HG03521 (cell line): ENCODE measurements at regions not wholly inside any gene's neighbourhood (a gene's known extent, or its start where the extent isn't known, plus 50 kb on each side); places are given as distances from the start of the nearest gene placed in this dataset.
A peak's percentile ranks its signal among the peaks of the same experiment; 100 is the strongest.

ENCODE experiments used
- ATAC-seq: cut with Tn5 transposase; IDR thresholded peaks from one replicate; pipeline ENCODE4 v1.9.1; 2021; ENCODE audit warnings: mild to moderate bottlenecking, moderate library complexity; ENCODE audit not compliant: unreplicated experiment

DNA sequence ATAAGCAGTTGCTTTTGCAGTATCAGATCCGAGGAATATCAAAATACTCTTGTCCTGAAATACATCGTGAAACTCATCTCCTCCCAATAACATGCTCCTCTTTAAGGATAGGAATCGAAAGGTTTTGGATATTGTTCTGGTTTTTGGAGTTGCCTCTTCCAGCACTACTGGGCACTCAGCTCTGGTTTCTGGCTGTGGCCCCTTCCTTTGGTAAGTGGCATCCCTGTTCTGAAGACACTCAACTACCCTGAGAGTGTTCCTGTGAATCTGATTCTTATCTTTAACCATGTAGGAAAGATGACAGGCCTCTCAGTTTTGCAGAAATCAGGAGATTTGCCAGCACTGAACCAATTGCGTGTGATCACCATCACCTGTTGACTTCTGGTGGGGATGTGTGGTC, 327.5 kb upstream of the TBL1XR1 start:
- no peak for ATAC-seq

DNA sequence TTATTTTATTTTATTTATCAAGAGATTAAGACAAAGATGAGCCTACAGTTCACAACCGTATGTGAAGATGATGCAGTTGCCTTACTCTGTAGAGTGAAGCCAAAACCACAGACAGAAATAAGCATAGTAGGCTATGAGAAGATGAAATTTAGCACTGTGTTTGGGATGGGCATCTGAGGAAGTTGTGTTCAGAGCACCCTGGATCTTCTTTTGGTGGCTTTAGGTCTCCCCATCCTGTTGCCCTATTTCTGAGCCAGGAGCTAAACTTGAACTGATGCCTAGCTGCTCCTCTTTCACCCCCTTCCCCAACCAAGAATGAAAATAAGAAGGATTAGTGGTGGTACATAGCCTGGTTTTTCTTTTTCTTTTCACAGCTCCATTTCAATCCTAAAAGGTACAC, 328.1 kb upstream of the TBL1XR1 start:
- no peak for ATAC-seq

- ATAC-seq = no peak
These were observed 328.9 kb upstream of the TBL1XR1 start for GRCh38 chr3:177525987-177526712.

DNA sequence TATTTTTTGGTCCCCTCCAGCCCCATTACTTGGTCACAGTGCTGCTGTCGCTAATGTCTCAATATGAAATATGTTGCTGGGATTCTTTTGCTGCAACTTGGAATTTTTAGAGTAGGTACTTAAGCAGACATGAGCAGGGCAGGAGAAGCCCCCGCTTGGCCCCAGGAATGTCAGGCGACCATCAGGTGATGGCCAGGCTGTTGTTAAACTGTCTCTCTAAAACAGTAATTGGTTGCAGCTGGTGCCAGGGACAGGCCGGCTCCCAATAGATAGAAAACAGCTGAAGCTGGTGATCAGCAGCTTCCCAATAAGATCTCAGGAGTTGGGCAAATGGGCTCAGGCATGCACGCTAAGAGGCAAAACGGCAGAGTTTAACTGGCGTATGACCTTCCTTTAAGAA, 329.9 kb upstream of the TBL1XR1 start:
- no peak for ATAC-seq

DNA sequence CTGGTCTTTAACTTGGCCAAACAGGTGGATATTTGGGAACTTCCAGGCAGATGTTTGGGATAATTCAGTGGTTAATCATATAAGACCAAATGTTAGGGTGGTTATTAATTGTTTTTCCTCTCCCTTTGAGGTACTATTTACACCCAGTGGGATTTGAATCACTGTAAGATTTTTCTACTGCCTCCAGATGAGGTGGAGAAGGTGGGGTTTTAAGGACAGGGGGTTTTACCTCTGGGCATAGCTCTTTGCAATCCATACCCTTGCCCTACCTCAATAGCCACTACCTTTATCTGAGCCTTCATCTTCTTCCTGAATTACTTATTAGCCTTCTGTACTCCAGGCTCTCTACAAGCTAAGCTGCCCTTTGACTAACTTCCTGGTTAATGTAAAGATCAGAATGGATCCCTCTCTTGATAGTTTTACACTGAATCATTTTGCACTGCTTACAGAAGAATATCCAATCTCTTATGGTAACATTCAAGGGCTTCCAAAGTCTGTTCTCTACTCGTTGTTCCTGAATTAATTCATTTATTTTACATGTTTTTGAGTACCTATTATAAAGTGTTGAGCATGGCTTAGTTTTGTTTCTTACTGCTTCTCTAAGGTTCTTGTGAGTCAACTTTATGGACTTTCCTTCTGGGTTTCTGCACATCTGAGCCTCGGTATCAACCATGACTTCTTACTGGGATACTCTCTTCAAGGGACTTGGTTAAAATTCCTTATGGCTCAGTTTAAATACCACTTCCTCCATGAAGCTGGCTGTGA, 331.2 kb upstream of the TBL1XR1 start:
- ATAC-seq = no peak

DNA sequence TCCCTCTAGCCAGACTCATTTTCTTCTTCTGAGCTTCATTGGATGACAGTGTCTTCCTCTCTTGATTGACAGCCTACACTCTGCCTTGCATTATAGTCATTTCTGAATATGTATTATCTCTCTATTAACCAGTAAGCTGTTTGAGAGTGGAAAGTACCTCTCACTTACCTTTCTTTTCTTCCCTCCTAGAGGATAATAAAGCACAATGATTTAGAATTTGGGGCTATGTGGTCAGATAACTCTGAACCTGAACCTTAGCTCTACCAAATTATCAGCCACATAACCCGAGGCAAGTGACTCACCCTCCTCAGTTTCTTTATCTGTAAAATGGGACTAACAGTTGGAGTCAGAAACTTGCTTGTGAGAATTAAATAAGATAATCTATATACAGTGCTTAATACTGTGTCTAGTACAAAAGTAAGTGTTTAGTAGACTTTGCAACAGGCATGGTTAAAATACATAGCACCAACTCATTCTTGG, 331.8 kb upstream of the TBL1XR1 start:
- no peak for ATAC-seq

DNA sequence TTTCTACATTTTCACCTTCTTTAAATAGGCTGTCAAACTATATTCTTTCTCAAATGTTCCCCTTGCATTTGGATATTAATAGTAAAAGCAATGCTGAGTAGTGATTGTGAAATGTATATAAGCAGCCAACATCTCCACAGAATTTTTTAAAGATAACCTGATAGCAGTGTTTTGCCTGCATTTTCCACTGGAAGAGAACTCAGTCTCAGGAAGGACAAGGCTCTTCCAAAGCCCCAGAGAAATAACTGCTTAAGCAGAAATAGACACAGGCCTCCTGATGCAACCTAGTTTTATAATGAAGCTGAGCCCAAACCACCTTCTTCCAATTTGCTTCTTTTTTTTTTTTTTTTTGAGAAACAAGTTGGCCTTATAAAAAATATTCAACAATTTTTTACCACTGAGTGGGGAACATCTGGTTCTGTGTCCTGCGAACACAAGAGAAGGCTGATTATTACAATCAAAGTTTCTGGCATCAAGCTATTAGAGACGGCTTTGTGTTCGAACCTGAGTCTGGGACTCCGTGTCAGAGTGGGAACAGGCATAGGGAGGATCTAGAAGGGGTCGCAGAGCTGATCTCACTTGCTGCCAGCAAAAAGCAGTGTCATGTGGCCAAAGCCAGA, 332.5 kb upstream of the TBL1XR1 start:
- no peak for ATAC-seq

DNA sequence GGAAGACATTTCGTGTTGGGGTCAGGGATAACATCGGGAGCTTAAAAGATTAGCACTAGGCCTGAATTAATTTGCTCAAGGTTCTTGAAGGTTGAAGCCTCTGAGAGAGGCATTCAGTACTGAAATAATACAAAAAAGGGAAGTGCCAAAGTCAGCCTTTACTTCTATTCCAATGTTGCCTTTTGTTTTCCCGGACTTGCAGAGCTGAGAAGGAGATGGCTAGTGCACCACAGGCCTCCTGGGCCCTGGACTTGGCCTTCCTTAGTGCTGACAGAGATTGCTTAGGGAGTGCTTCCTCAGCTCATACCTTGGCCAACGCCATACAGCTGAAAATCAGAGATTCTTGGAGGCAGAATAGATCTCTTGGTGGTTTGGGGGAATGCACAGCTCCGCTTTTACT, 333.6 kb upstream of the TBL1XR1 start:
- no peak for ATAC-seq

GRCh38 chr3:177536873-177537272, 339.6 kb upstream of the TBL1XR1 start:
- ATAC-seq = no peak

- no peak for ATAC-seq
These were observed 340.3 kb upstream of the TBL1XR1 start for GRCh38 chr3:177537612-177538011.

DNA sequence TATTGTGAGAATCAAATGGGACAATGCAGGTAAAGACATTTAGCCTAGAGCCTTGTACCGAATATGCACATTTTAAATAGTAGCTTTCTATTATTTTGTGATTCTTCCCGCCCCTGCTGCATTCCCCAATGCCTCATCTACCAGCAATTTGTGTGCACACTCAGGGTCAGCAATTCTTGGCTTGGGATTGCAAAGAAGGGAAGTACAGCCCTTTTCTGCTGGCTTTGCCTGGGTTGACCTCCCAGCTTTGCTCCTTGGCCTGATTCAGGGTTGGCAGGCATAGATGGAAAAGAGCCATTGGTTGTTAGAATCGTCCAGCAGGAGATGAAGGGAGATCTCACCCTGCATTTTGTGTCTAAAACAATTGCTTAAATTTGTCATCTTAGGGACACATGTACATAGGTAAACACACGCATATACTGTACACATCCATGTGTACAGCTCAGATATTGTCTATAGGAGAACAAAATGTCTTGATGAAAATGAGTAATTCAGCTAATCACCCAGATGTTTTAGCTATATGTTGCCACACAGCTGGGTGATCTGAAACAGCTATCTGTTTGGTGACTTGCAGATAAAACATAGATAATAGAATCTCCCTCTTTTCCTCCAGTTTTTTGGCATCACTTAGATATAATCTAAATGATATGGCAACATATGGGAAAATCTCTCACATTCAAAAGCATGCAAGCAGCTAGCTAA, 340.9 kb upstream of the TBL1XR1 start:
- ATAC-seq = no peak

- ATAC-seq = peak; percentile 92
These were observed 341.8 kb upstream of the TBL1XR1 start for GRCh38 chr3:177538750-177539730.

DNA sequence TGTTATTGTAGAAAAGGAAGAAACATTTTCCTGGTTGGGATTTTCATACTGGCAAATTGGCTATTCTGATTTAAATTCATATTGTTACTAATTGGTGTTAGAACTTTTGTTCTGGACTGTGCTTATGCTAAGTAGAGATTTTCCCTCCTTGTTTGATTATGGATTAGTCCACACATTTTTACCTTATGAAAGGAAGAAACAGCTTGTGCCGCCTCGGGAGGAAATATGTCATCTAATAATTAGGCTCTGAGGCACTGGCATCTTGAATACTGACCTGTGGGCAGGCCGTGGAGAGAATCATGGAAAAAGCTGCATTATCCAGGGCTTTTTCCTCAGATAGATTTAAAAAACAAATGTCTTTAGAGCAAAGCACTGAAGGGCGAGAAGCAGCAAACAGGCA, 344.3 kb upstream of the TBL1XR1 start:
- ATAC-seq = no peak

DNA sequence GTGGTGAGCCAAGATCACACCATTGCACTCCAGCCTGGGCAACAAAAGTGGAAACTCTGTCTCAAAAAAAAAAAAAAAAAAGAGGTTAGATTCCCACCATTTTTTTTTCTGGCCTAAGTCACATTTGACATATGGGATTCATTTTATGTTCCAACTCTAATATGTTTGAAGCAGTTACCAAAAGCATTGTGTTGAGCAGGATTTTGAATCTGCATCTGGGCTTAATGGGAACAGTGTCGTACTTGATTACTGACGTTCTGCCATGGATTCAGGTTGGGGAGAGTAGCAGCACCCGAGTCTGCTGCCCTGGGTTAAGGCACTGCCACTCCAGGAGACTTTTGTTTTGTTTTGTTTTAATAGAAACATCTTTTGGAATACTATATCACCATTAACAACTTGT, 348.7 kb upstream of the TBL1XR1 start:
- ATAC-seq = no peak

- no peak for ATAC-seq
These were observed 350.5 kb upstream of the TBL1XR1 start for GRCh38 chr3:177547711-177548350.

- ATAC-seq = no peak
These were observed 353.4 kb upstream of the TBL1XR1 start for GRCh38 chr3:177550667-177551066.

DNA sequence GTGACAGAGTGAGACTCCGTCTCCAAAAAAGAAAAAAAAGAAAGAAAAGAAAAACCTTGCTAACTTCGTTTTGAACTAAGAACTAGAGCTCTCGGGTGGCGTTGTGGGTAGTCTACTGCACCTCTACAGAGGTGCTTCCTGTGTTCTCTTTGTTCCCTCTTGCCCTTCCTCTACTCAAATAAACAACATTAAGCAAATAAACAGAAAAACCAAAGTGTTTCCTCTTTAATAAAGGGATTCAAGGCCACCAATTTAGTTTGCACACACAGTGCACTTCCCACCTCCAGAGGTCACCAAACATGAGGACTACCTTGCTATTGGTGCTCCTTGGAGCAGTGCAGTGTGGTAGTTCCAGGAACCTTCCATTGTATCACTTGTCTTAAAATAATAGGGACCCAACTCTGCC, 354.2 kb upstream of the TBL1XR1 start:
- no peak for ATAC-seq

GRCh38 chr3:177552051-177552450, 354.8 kb upstream of the TBL1XR1 start:
- ATAC-seq = no peak

- no peak for ATAC-seq
These were observed 355.7 kb upstream of the TBL1XR1 start for GRCh38 chr3:177553012-177553411.

DNA sequence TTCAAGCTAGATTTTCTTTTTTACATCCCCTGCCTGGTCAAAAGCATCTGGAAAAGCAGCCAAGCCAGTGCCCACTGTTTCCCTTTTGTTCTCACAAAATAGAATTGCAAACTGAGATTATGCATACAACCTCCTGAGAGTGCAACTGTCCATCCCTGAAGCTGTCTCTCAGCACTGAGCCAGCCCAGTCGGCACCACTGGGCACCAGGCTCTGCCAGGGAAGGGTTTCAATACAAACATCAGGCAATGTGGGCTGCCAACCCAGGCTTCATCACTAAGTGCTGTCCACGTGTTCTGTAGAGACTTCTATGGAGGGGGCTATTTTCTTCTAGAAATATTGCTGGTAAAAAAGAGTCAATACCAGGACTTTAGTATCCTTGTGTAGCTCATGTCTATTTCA, 356.3 kb upstream of the TBL1XR1 start:
- ATAC-seq = no peak
